Gastroesophageal sphincter (tissue), 4 donors: ENCODE measurements at regions not wholly inside any gene's neighbourhood (a gene's known extent, or its start where the extent isn't known, plus 50 kb on each side); places are given as distances from the start of the nearest gene placed in this dataset.

Experiments used
- ATAC-seq: fragments of 150-250 bp; one replicate; pipeline ENCODE4 v1.9.1; 2016; ENCODE audit warnings: mild to moderate bottlenecking, moderate library complexity
- H3K27ac ChIP-seq, 4 donors: fragments of 200-600 bp; sonication (generic) in 3 of 4; 1 replicate in 3 of 4; 2 replicates in 1 of 4; pipeline ENCODE4 v1.5.1; 2016 to 2019
- H3K27me3 ChIP-seq: fragments of 200-600 bp; sonication (generic); one replicate; pipeline ENCODE4 v1.5.1; 2019
- H3K36me3 ChIP-seq, 2 donors: fragments of 200-600 bp; sonication (generic); one replicate each; pipeline ENCODE4 v1.5.1; 2019; ENCODE audit warnings: control low read depth in 1 of 2
- H3K4me1 ChIP-seq, 3 donors: fragments of 200-600 bp; sonication (generic); 1 replicate in 2 of 3; 2 replicates in 1 of 3; pipeline ENCODE4 v1.5.1; 2016 to 2019; ENCODE audit warnings: control low read depth in 2 of 3
- H3K4me3 ChIP-seq, 2 donors: fragments of 200-600 bp; sonication (generic); one replicate each; pipeline ENCODE4 v1.5.1; 2019; ENCODE audit warnings: mild to moderate bottlenecking in 1 of 2, moderate library complexity in 1 of 2
- H3K9me3 ChIP-seq, 3 donors: fragments of 200-600 bp; sonication (generic); one replicate each; pipeline ENCODE4 v1.5.1; 2017 to 2019; ENCODE audit warnings: control low read depth in 2 of 3
- EP300 ChIP-seq: sonication (generic); formaldehyde crosslinking; IDR thresholded peaks from one replicate; pipeline ENCODE4 v1.6.1; 2017; ENCODE audit warnings: antibody characterized with exemption, mild to moderate bottlenecking
- POLR2A ChIP-seq, 2 donors: fragments of 450-650 bp; IDR thresholded peaks; one replicate each; pipeline ENCODE4 v1.6.1; 2017; ENCODE audit warnings: antibody characterized with exemption in 2 of 2, mild to moderate bottlenecking in 2 of 2, moderate library complexity in 1 of 2
- POLR2AphosphoS5 ChIP-seq: sonication (generic); formaldehyde crosslinking; IDR thresholded peaks from one replicate; pipeline ENCODE4 v1.6.1; 2017; ENCODE audit warnings: antibody characterized with exemption
- WGBS, 2 donors: methylation state at CpG; one replicate each; pipeline ENCODE4 v1.1.5; 2018; ENCODE audit warnings: low coverage in 1 of 2; 5-methylcytosine and 5-hydroxymethylcytosine counted together
- TF ChIP-seq, protein P1 (sequence below), 4 experiments: fragments of 200-600 bp in 2 of 4; fragments of 450-650 bp in 2 of 4; sonication (generic) in 1 of 4; IDR thresholded peaks; one replicate each; pipeline ENCODE4 v1.5.1; 2017 to 2019; ENCODE audit warnings: antibody characterized with exemption in 4 of 4, mild to moderate bottlenecking in 2 of 4, moderate library complexity in 2 of 4

DNA sequence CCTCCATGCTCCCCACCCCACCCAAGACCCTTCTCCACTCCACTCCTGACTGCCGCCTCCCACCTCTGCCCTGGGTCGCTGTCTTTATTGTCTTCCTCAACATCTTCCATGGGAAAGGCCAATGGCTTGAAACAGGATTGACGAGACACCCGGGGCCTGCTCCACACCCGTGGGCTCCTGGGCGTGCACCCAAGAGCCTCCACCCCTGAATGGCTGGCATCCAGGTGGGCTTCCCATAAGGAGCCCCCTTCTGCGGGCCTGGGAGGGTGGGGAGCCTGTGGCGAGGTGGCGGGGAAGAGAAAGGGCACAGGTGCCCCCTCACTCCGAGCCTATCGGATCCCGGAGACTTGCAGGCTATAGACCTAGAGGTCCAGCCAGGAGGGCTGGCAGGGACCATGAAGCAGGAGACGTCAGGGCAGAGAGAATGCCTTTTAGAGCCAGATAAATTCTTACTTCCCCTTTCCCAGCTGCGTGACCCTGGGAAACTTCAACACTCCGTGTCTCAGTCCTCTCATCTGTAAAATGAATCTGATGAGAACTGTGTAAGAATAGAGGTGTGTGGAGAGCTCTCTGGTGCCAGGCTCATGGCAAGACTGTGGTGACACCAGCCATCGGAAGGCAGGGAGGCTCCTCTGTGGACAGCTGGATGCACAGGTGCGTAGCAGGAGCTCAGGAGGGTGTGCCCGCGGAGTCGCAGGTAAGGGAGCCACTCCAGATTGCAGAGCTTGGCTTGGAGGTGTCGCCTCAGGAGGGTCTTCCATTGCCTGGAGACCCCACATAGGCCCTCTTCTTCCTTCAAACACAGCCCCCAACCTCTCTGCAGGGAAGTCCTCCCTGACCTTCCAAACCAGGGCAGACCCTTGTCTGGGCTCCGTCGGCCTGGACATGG is 53.9 kb downstream of the SMIM38 start:
- Histone ChIP-seq H3K4me1 (no peaks in the 10 kb centered on the region), H3K27ac (no peak overlapping the region), H3K9me3 (peaks cover 0 to 10% (median 0%) of the 10 kb centered on the region in 3 donors), H3K4me3 (no peak overlapping the region), H3K27me3 (peaks cover 14% of the 10 kb centered on the region), H3K36me3 (no peaks in the 10 kb centered on the region)
- no peak for ATAC-seq
- 74 to 90% methylated on average over 4 to 7 of the region's 23 CpGs for WGBS, 2 donors
- TF ChIP-seq, protein P1, sequence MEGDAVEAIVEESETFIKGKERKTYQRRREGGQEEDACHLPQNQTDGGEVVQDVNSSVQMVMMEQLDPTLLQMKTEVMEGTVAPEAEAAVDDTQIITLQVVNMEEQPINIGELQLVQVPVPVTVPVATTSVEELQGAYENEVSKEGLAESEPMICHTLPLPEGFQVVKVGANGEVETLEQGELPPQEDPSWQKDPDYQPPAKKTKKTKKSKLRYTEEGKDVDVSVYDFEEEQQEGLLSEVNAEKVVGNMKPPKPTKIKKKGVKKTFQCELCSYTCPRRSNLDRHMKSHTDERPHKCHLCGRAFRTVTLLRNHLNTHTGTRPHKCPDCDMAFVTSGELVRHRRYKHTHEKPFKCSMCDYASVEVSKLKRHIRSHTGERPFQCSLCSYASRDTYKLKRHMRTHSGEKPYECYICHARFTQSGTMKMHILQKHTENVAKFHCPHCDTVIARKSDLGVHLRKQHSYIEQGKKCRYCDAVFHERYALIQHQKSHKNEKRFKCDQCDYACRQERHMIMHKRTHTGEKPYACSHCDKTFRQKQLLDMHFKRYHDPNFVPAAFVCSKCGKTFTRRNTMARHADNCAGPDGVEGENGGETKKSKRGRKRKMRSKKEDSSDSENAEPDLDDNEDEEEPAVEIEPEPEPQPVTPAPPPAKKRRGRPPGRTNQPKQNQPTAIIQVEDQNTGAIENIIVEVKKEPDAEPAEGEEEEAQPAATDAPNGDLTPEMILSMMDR (IDR thresholded peaks at IDR 0.05): no peak
- TF ChIP-seq POLR2A (IDR thresholded peaks at IDR 0.05): no peak
- no peak for TF ChIP-seq EP300
- no peak for TF ChIP-seq POLR2AphosphoS5

DNA sequence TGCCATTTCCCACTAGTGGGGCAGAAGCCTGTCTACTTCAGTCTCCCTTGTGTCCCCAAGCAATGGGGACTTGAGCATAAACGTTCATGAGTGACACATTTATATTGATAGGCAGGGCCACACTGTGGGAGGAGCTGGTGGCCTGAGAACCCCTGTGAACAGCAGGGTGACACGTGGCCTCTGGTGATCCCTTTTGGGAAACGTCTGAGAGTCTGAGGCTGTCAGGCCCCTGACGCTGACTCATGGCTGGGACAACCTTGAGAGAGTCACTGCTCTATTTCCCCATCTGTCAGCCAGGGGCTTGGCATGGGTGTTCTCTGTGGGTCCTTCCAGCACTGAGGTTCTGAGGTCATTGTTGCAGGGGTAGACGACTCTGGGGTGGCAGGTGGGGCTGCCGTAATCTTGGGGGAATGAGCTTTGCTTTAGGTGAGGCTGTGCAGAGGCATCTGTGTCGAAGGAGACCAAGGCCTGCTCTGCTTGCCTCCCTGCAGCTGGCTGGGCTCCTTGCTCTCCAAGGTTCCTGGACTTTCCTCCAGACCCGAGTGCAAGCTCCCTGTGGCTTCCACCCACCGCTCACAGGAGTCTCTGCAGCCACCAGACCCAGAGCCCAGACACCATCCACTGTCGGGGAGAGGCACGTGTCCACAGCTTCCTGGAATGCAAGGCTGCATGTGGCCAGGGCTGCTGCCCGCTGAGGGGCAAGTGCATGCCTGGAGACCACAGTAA is 54.7 kb downstream of the SMIM38 start:
- Histone ChIP-seq H3K27ac (no peak overlapping the region), H3K36me3 (no peaks in the 10 kb centered on the region), H3K9me3 (peaks cover 0 to 10% (median 0%) of the 10 kb centered on the region in 3 donors), H3K4me3 (no peak overlapping the region), H3K4me1 (no peaks in the 10 kb centered on the region), H3K27me3 (peaks cover 14% of the 10 kb centered on the region)
- ATAC-seq: no peak
- 63 to 100% methylated on average over 1 to 3 of the region's 12 CpGs for WGBS, 2 donors
- TF ChIP-seq, protein P1 (IDR thresholded peaks at IDR 0.05): no peak
- TF ChIP-seq POLR2A (IDR thresholded peaks at IDR 0.05) (no peak), POLR2AphosphoS5 (no peak), EP300 (no peak)

DNA sequence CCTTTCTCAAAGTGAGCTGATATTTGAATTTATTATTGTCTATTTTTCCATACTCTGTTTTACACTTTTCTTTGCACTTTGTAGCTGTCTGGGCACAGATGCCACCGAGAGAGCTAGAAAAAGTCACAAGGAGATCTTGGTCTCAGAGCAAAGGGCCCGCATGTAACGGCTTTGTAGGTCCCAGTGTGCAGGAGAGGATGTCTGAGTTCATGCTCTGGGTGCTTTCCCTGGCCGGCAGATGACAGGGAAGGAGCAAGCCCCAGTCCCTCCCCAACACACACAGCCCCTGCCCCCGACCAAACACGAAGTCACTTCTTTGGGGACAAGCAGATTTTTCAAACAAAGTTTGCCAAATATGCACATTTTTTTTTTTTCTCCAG is 55.8 kb downstream of the SMIM38 start:
- no peaks in the 10 kb centered on the region for H3K4me1 ChIP-seq
- H3K9me3 ChIP-seq: peaks cover 0 to 10% (median 0%) of the 10 kb centered on the region in 3 donors
- no peak overlapping the region for H3K27ac ChIP-seq
- peaks cover 14% of the 10 kb centered on the region for H3K27me3 ChIP-seq
- H3K36me3 ChIP-seq: no peaks in the 10 kb centered on the region
- 27 to 50% methylated on average over 2 to 5 of the region's 6 CpGs for WGBS, 2 donors
- H3K4me3 ChIP-seq: no peak overlapping the region
- TF ChIP-seq EP300: no peak
- TF ChIP-seq, protein P1 (IDR thresholded peaks at IDR 0.05): no peak
- no peak for TF ChIP-seq POLR2A (IDR thresholded peaks at IDR 0.05)
- no peak for TF ChIP-seq POLR2AphosphoS5
- no peak for ATAC-seq

DNA sequence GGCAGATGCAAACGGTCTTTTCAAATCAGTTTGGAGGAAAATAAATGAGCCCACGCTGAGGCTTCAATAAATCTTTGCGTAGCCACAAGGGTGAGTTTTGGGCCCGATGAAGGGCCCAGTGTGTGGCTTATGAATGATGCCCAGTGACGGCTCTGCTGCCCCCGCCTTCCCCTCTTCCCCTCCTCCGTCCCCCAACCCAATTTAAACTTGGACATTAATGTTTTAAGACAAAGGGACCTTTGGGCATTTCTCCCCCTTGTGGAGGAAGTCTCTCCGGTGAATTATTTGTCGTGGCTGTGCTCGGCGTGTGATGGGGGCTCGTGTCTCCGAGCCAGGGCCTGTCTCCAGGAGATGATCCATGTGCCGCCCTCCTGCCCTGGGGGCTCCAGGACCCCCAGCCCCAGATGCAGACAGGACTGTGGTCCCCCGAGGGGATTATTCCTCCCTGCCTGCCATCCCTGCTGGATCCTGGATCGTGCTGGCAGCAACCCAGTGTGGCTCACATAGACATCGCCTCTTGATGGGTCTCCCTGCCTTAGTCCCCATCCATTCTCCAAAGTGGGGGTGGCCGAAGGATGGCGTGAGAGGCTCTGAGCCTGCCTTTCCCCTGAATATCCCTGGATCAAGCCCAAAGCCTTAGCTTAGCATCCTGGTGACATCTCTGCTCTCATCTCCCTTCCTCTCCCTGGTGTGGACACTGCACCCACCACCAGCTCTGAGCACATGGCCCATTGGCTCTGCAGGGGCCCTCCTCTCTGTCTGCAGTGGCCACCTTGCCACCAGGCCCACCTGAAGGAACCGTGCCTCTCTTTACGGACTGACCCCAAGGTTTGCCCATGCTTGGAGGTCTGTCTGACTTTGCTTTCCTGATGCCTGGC is 56.4 kb downstream of the SMIM38 start:
- Histone ChIP-seq H3K27me3 (peaks cover 14% of the 10 kb centered on the region), H3K4me3 (no peak overlapping the region), H3K27ac (no peak overlapping the region), H3K36me3 (no peaks in the 10 kb centered on the region), H3K9me3 (peaks cover 0 to 10% (median 0%) of the 10 kb centered on the region in 3 donors), H3K4me1 (no peaks in the 10 kb centered on the region)
- WGBS, 2 donors: 2 to 23% methylated on average over 7 to 8 of the region's 21 CpGs
- no peak for ATAC-seq
- no peak for TF ChIP-seq EP300
- TF ChIP-seq, protein P1 (IDR thresholded peaks at IDR 0.05): peak in 1 of 4 experiments; percentile 38
